ENCODE measurements at regions not wholly inside any gene's neighbourhood (a gene's known extent, or its start where the extent isn't known, plus 50 kb on each side); places are given as distances from the start of the nearest gene placed in this dataset.
"Not testable (repeated sequence)": the region's sequence is repeated elsewhere in the genome, so short reads cannot be mapped to it uniquely, and the experiment has no call there.

GRCh38 chr5:114789773-114790402 lies 379.8 kb downstream of the TRIM36 start:
- DNase-seq, result no peak

DNA sequence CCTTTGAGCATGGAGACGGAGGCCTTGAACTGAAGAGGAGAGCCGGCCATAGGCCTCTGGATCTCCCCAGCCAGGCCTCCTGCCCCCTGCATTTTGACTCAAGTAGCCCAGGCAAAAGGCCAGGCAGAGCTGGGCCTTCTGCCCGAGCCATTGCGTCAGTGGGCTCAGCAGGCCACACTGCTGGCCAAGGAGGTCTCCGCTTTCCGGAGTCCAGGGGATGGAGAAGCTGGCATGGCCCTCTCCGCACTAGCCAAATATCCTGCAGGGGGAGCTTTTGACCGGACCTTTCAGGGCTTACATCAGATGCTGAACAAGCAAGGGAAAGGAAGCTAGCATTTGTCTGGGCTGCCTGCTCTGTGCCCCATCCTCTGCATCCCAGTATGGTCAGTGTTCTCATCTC lies 386.8 kb downstream of the TRIM36 start:
- DNase-seq, result no peak

GRCh38 chr5:114782177-114782576 lies 387.5 kb downstream of the TRIM36 start:
- no peak for DNase-seq

GRCh38 chr5:114780290-114780689 lies 389.4 kb downstream of the TRIM36 start:
- DNase-seq, result no peak

DNA sequence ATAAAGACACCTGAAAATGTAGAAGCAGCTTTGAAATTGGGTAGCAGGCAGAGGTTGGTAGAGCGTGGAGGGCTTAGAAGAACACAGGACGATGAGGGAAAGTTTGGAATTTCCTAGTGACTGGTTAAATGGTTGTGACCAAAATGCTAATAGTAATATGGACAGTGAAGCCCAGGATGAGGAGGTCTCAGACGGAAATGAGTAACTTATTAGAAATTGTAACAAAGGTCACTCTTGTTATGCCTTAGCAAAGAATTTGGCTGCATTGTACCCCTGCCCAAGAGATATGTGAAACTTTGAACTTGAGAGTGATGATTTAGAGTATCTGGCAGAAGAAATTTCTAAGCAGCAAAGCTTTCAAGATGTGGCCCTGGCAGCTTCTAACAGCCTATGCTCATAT lies 382.5 kb downstream of the KCNN2 start:
- DNase-seq, result no peak

DNA sequence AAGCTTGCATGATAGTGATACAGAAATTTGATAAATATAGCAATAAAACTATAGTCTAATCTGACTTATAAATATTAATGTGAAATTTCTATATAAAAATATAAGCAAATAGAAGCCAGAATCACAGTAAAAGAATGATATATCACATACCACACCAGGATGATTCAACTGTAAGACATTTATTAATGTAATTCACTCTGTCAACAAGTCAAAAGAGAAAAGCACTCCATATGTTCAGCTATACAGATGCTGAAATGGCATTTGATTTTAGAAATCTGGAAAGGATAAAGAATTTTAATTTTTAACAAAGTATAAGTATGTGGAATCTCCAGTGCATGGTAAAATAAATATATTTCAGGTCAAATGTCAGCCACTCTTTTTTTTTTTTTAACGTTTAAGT lies 372.4 kb downstream of the KCNN2 start:
- DNase-seq, result no peak

DNA sequence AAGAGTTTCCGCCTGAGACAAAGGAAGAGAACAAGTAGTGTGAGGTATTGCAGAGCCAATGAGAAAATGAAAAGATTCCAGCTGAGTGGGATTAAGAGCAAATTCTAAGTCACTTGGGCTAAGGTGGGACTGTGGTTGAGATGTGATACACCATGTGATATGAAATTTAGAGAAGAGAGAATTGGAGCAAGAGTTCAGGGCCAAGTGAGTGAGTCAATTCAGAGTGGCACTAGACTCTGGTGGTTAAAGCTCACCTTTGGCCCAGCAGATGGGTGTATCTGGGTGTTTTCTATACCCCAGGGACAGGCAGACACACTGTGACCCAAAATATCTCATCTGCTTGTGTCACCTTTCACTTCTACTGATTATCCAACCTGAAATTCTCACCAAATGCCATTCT lies 368.1 kb downstream of the KCNN2 start:
- no peak for DNase-seq

GRCh38 chr5:114727358-114727757 lies 365.5 kb downstream of the KCNN2 start:
- DNase-seq, result no peak

DNA sequence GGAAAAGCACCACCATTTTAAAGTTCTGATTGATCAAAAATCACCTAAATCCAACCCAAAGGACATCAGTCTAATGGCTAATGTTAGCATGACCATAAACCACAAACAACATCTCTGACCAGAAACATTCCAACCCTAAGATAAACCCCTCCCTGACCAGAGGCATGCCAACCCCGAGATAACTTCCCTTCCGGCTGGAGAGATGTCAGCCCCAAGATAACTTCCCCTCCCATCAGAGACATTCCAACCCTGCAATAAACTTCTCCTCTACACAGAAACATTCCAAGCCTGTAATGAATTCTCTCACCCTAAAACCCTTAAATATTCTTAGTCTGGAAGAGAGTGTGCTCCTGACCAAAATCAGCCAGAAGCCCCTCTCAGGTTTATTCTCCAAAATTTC lies 364.3 kb downstream of the KCNN2 start:
- DNase-seq, result no peak

- no peak for DNase-seq
Measured at GRCh38 chr5:114719268-114719667, 357.4 kb downstream of the KCNN2 start.

GRCh38 chr5:114716955-114717354 lies 355.1 kb downstream of the KCNN2 start:
- no peak for DNase-seq

DNA sequence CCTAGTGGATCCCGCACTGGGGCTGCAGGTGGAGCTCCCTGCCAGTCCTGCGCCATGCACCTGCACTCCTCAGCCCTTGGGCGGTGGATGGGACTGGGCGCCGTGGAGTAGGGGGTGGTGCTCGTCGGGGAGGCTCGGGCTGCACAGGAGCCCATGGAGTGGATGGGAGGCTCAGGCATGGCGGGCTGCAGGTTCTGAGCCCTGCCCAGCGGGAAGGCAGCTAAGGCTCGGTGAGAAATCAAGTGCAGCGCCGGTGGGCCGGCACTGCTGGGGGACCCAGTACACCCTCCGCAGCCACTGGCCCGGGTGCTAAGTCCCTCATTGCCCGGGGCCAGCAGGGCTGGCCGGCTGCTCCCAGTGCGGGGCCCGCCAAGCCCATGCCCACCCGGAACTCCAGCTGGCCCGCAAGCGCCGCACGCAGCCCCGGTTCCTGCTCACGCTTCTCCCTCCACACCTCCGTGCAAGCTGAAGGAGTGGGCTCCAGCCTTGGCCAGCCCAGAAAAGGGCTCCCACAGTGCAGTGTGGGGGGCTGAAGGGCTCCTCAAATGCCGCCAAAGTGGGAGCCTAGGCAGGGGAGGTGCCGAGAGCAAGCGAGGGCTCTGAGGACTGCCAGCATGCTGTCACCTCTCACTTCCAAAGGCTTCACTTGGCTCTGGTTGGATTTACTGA lies 342.5 kb downstream of the KCNN2 start:
- DNase-seq, result not testable (repeated sequence)

DNA sequence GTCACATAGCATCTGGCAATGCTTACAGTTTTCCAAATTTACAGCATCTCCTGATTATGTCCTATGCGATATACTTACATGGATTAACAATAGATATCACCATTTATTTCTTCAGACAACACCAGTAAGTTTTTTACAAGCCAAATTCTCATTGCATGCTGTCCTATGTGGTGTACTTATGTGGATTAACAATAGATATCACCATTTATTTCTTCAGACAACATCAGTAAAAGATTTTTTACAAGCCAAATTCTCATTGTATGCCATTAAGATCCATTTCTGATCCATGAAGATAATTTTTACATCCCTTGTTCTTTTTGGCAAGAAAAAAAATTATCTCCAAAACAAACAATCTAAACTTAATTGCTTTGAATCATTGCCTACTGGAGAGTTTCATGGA lies 340.9 kb downstream of the KCNN2 start:
- no peak for DNase-seq

DNA sequence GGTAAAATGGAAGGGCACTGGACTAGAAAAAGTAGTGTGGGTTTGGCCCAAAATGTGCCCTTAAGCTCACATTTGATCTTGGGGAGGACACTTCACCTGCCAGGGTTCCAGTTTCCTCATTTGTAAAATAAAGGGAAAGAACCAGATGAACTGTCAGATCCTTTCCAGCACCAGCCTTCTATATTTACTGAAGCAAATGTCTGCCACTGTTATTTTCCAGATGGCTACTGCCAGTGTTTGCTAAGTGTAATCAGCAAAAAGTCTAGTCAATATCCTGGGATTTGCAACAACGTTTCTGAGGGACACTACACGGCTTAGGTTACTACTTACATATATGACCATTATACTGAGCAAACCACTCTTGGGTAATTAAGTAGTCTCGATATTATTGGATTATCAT lies 340.3 kb downstream of the KCNN2 start:
- DNase-seq, result no peak

DNA sequence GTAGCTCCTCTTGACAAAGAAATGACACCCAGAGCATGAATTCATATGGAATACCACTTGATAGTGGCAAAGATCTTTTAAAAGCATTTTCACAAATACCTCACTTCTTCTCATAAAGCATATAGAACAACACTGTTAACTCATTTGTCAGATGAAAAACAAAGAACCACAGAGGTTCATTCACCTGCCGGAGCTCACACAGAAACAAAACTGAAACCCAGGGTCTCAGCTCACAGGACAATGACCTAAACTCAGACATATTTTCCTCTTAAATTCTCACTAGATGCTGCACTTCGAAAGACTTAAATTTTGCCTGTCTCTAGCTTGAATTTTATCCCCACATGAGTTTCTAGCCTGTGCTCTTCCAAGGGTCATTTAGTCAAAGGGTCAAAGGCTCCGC lies 339.0 kb downstream of the KCNN2 start:
- no peak for DNase-seq

DNA sequence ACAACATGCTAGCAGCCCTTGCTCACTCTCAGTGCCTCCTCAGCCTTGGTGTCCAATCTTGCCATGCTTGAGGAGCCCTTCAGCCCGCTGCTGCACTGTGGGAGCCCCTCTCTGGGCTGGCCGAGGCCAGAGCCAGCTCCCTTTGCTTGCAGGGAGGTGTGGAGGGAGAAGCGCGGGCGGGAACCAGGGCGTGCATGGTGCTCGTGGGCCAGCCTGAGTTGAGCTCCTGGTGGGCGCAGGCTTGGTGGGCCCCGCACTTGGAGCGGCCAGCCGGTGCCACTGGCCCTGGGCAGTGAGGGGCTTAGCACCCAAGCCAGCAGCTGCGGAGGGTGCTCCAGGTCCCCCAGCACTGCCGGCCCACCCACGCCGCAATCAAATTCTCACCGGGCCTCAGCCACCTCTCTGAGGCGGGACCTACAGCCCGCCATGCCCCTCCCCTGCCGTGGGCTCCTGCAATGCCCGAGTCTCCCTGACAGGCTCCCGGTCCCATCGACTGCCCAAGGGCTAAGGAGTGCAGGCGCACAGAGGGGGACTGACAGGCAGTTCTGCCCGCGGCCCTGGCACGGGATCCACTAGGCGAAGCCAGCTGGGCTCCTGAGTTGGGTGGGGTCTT lies 333.5 kb downstream of the KCNN2 start:
- peak; percentile 13 for DNase-seq

- DNase-seq, result no peak
Measured at GRCh38 chr5:114686356-114686755, 324.5 kb downstream of the KCNN2 start.

DNA sequence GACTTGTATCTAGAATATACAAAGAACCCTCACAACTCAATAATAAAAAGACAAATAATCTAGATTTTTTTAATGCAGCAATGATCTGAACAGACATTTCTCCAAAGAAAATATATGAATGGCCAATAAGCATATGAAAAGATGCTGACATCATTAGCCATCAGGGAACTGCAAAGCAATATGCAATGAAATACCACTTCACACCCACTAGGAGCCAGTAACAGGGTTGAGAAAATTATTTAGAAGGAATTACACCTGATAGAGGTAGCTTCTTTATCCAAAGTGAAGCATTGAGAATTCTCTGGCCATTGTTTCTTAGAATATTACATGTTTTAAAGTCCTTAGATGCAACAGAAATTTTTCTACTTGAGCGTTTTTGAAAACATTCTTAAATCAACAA lies 316.9 kb downstream of the KCNN2 start:
- no peak for DNase-seq

- DNase-seq, result no peak
Measured at GRCh38 chr5:114665551-114665950, 303.7 kb downstream of the KCNN2 start.

- no peak for DNase-seq
Measured at GRCh38 chr5:114660791-114661190, 298.9 kb downstream of the KCNN2 start.

GRCh38 chr5:114658194-114658593 lies 296.3 kb downstream of the KCNN2 start:
- DNase-seq, result no peak

DNA sequence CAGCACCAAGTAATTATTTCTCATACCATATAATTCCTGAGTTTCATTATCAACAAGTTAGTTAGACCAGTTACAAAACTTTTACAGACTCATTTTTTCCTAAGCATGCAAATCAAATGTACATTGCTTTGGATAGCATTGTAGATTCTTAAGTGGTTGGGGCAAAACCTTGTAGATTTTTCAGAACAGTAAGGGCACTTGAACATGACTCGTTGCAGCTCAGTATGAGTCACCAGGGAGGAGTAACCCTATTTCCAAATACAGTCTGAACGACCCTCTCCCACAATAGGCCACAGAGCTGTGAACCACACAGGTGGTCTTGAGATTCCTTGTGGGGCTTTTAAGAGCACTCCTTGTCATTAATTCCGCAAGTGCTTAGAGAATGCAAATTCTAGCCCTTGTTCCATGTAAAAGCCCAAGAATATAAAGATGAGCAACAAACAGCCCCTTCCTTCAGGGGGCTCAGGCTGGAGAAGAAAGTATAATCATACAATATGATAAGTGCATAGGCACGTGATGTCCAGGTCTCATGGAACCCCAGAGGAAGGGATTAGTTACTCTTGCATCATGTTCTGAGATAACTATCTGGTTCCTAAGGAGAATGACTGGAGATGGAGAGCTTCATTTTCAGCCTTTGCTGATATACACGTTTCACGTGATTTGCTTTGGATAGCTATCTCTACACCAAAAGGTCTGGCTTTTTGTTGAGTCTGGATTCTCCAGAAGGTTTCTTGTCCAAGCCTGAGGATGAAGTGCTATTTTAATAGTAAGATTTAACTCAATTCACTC lies 295.7 kb downstream of the KCNN2 start:
- DNase-seq, result no peak

DNA sequence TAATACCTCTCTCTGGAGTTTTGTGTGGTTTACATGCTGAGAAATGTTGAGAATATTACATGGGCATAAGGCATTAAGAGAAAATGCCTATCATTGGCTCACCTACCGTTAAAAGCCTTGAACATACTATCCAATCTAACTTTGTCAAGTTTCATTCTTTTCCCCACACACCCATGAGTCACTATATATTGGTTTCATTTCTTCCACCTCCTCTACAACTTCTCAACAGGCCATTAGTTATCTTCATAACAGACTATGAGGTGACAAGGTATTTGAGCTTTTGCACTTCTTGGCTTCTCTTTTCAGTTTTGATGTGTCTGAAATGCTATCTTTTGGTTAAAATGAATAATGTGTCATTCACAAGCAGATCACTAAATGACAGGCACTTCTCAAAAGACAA lies 288.0 kb downstream of the KCNN2 start:
- no peak for DNase-seq

DNA sequence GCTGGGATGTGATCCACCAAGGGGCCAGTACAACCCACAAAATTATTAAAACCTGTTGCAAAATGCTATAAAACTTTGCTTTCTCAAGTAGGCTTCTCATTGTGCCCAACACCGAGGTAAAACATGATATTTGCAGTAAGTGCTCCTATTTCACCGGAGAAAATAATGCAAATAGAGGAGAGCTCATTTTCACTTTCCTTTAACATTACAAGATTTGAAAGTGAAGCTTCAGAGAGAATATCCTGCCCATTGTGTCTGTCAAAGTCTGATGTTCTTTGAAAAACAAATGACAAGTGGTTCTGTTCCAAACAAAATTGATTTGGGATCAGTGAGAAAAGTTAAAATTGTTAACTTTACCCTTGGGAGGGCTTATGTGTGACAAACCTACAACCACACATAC lies 287.1 kb downstream of the KCNN2 start:
- DNase-seq, result no peak

All from activated CD8-positive, alpha-beta memory T cell treated with anti-CD3 and anti-CD28 coated beads, Interleukin-2, amount 50 U/mL, for 4 hours (primary cell).